ENCODE measurements at regions not wholly inside any gene's neighbourhood (a gene's known extent, or its start where the extent isn't known, plus 50 kb on each side); places are given as distances from the start of the nearest gene placed in this dataset.

- intact Hi-C loops (cut with micrococcal nuclease; ENCODE audit: unreplicated experiment), result no loop called here
- TF ChIP-seq RELA (IDR thresholded peaks at IDR 0.05; ENCODE audit: borderline replicate concordance, partially characterized antibody), result no peak
- no peak for TF ChIP-seq MTA2 (IDR thresholded peaks at IDR 0.05; ENCODE audit: low read depth)
- TF ChIP-seq MTA3 (IDR thresholded peaks at IDR 0.05; ENCODE audit: borderline replicate concordance, low read length), result no peak
- no peak for TF ChIP-seq ASH2L (IDR thresholded peaks at IDR 0.05; ENCODE audit: borderline replicate concordance, low read depth)
- BruUV-seq (replicated peaks), result no TSS peak
Observed at GRCh38 chr5:2896371-2897275, 145.1 kb upstream of the IRX2 start.

GRCh38 chr5:2895876-2896275, 144.4 kb upstream of the IRX2 start:
- Histone ChIP-seq H3K27me3 (replicated peaks in 1 of 2; ENCODE audit: control insufficient read depth in 2 of 2, insufficient read depth in 2 of 2, low read length in 1 of 2) (no peaks in the 10 kb centered on the region), H3K4me3 (no peak overlapping the region), H2AFZ (ENCODE audit: control insufficient read depth, low read depth, low read length) (no peak overlapping the region), H3K36me3 (ENCODE audit: control insufficient read depth in 2 of 2, insufficient read depth in 2 of 2, low read length in 1 of 2) (no peaks in the 10 kb centered on the region), H3K9me3 (replicated peaks; ENCODE audit: control insufficient read depth, insufficient read depth, low read length) (no peaks in the 10 kb centered on the region; the same call in 2 of the 3 replicates), H3K4me2 (ENCODE audit: control insufficient read depth, insufficient read depth) (no peak overlapping the region), H3K9ac (ENCODE audit: control insufficient read depth, insufficient read depth, low read length) (no peak overlapping the region), H4K20me1 (ENCODE audit: control insufficient read depth, insufficient read depth) (no peaks in the 10 kb centered on the region), H3K79me2 (ENCODE audit: control insufficient read depth, insufficient read depth, low read length) (no peaks in the 10 kb centered on the region), H3K4me1 (ENCODE audit: control insufficient read depth, insufficient read depth, low read length) (no peaks in the 10 kb centered on the region), H3K27ac (ENCODE audit: control insufficient read depth, insufficient read depth) (no peak overlapping the region)
- POLR2A ChIA-PET, result no interaction called here
- intact Hi-C loops (cut with micrococcal nuclease; ENCODE audit: unreplicated experiment), result no loop called here
- CTCF ChIA-PET, result no interaction called here
- SMC1A ChIA-PET (ENCODE audit: uncharacterized antibody, unreplicated experiment), result no interaction called here
- in situ Hi-C loops (cut with MboI), result no loop called here
- ATAC-seq (no peak), FAIRE-seq (no peak), DNase-seq (ENCODE audit: low read depth, low spot score) (no peak)
- no TSS peak for BruUV-seq (replicated peaks)
- RAD21 ChIA-PET (ENCODE audit: unreplicated experiment), result no interaction called here
- TF ChIP-seq KDM1A (IDR thresholded peaks at IDR 0.05; ENCODE audit: borderline replicate concordance) (no peak), PAX5 (IDR thresholded peaks at IDR 0.05; ENCODE audit: borderline replicate concordance, low read depth, low read length) (no peak), TCF12 (IDR thresholded peaks at IDR 0.05; ENCODE audit: low read depth, low read length) (no peak), MXI1 (IDR thresholded peaks at IDR 0.05; ENCODE audit: low read depth, low read length) (no peak), FOXK2 (IDR thresholded peaks at IDR 0.05) (no peak), ZNF217 (IDR thresholded peaks at IDR 0.05) (no peak), ESRRA (IDR thresholded peaks at IDR 0.05; ENCODE audit: low read length) (no peak), PBX3 (IDR thresholded peaks at IDR 0.05; ENCODE audit: insufficient replicate concordance, low read depth, low read length) (no peak), JUND (IDR thresholded peaks at IDR 0.05; ENCODE audit: low read depth, low read length) (no peak), GABPA (IDR thresholded peaks at IDR 0.05; ENCODE audit: low read depth) (no peak), SMC3 (IDR thresholded peaks at IDR 0.05; ENCODE audit: borderline replicate concordance, low read length) (no peak)
- WGBS (ENCODE audit: insufficient coverage, insufficient replicate concordance, low lambda C conversion rate, missing lambda C conversion rate), result 8% methylated on average over 4 of the region's 6 CpGs

More at GRCh38 chr5:2896371-2897275, 145.1 kb upstream of the IRX2 start:
- Histone ChIP-seq H4K20me1 (ENCODE audit: control insufficient read depth, insufficient read depth) (no peaks in the 10 kb centered on the region), H3K27ac (ENCODE audit: control insufficient read depth, insufficient read depth) (no peak overlapping the region), H3K27me3 (replicated peaks in 1 of 2; ENCODE audit: control insufficient read depth in 2 of 2, insufficient read depth in 2 of 2, low read length in 1 of 2) (no peaks in the 10 kb centered on the region), H3K4me3 (no peak overlapping the region), H3K4me2 (ENCODE audit: control insufficient read depth, insufficient read depth) (no peak overlapping the region), H3K4me1 (ENCODE audit: control insufficient read depth, insufficient read depth, low read length) (no peaks in the 10 kb centered on the region), H2AFZ (ENCODE audit: control insufficient read depth, low read depth, low read length) (no peak overlapping the region), H3K9me3 (replicated peaks; ENCODE audit: control insufficient read depth, insufficient read depth, low read length) (no peaks in the 10 kb centered on the region; the same call in 2 of the 3 replicates), H3K36me3 (ENCODE audit: control insufficient read depth in 2 of 2, insufficient read depth in 2 of 2, low read length in 1 of 2) (no peaks in the 10 kb centered on the region), H3K79me2 (ENCODE audit: control insufficient read depth, insufficient read depth, low read length) (no peaks in the 10 kb centered on the region), H3K9ac (ENCODE audit: control insufficient read depth, insufficient read depth, low read length) (no peak overlapping the region)
- POLR2A ChIA-PET, result no interaction called here
- FAIRE-seq (no peak), ATAC-seq (no peak), DNase-seq (ENCODE audit: low read depth, low spot score) (no peak)
- RAD21 ChIA-PET (ENCODE audit: unreplicated experiment), result no interaction called here
- SMC1A ChIA-PET (ENCODE audit: uncharacterized antibody, unreplicated experiment), result no interaction called here
- 37% methylated on average over 29 of the region's 29 CpGs for WGBS (ENCODE audit: insufficient coverage, insufficient replicate concordance, low lambda C conversion rate, missing lambda C conversion rate)
- CTCF ChIA-PET, result no interaction called here
- in situ Hi-C loops (cut with MboI), result no loop called here
